Activated CD4-positive, alpha-beta memory T cell treated with anti-CD3 and anti-CD28 coated beads for 36 hours (primary cell): ENCODE measurements at regions not wholly inside any gene's neighbourhood (a gene's known extent, or its start where the extent isn't known, plus 50 kb on each side); places are given as distances from the start of the nearest gene placed in this dataset.

Experiments
- CTCF ChIA-PET: fragments of 350-600 bp; sonication (Branson Sonifier 250); formaldehyde crosslinking; loops from one replicate; lab custom pipeline; 2021; ENCODE audit warnings: antibody characterized with exemption, inconsistent platforms; lab: Charles Lee
- POLR2A ChIA-PET: fragments of 350-600 bp; sonication (Branson Sonifier 250); formaldehyde crosslinking; loops from one replicate; lab custom pipeline; 2021; ENCODE audit warnings: antibody characterized with exemption; lab: Charles Lee
- DNase-seq: peaks from one replicate; pipeline ENCODE4 v3.0.0-alpha.2; 2020
- H3K27ac Mint-ChIP-seq: one replicate; pipeline ENCODE4 v1.8.0; 2021; ENCODE audit warnings: mixed read lengths
- H3K27me3 Mint-ChIP-seq: one replicate; pipeline ENCODE4 v1.8.0; 2021; ENCODE audit warnings: mixed read lengths
- H3K36me3 Mint-ChIP-seq: one replicate; pipeline ENCODE4 v1.8.0; 2021; ENCODE audit warnings: mixed read lengths
- H3K4me1 Mint-ChIP-seq: one replicate; pipeline ENCODE4 v1.8.0; 2021; ENCODE audit warnings: low read depth, mixed read lengths
- H3K4me3 Mint-ChIP-seq: one replicate; pipeline ENCODE4 v1.8.0; 2021; ENCODE audit warnings: mild to moderate bottlenecking, mixed read lengths
- H3K9me3 Mint-ChIP-seq: one replicate; pipeline ENCODE4 v1.8.0; 2021; ENCODE audit warnings: mixed read lengths
- intact Hi-C: fragments of 100-400 bp; cut with micrococcal nuclease; formaldehyde crosslinking; loops from one replicate; pipeline ENCODE4 v1.15.1; 2023

- ChIA-PET CTCF (no interaction called here), POLR2A (no interaction called here)
- no peaks in the 10 kb centered on the region for H3K4me1 Mint-ChIP-seq
These were observed 617.4 kb upstream of the CDH4 start for GRCh38 chr20:60634491-60635172.

DNA sequence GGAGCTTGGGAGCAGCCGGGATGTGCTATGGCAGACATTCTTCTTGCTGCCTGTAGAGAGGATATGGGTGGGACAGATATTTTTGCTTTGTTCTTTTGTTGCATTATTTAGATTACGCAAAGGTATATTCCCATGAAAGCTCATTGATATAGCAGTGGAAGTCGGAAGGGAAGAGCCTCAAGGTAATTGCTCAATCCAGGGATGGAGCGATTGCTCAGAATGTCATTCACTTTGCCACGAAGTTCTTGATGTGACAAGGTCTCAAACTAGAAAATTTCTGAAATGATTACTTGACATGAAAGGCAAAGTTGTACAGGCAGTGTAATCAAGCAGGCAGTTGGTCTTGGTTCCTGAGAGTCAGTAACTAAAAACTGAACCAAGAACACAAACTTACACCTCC is 615.6 kb upstream of the CDH4 start:
- Mint-ChIP-seq H3K36me3 (no peaks in the 10 kb centered on the region), H3K27me3 (peaks cover 2% of the 10 kb centered on the region), H3K4me3 (no peak overlapping the region), H3K9me3 (no peaks in the 10 kb centered on the region), H3K27ac (no peak overlapping the region), H3K4me1 (no peaks in the 10 kb centered on the region)
- intact Hi-C loops: no loop called here
- POLR2A ChIA-PET: no interaction called here
- CTCF ChIA-PET: no interaction called here
- DNase-seq: no peak

More at GRCh38 chr20:60634491-60635172, 617.4 kb upstream of the CDH4 start:
- H3K36me3 Mint-ChIP-seq: no peaks in the 10 kb centered on the region
- H3K27me3 Mint-ChIP-seq: peaks cover 2% of the 10 kb centered on the region
- intact Hi-C loops: no loop called here
- no peak overlapping the region for H3K4me3 Mint-ChIP-seq
- no peak overlapping the region for H3K27ac Mint-ChIP-seq
- no peak for DNase-seq
- no peaks in the 10 kb centered on the region for H3K9me3 Mint-ChIP-seq

GRCh38 chr20:60637801-60638200 is 614.3 kb upstream of the CDH4 start:
- Mint-ChIP-seq H3K27ac (no peak overlapping the region), H3K9me3 (no peaks in the 10 kb centered on the region), H3K4me3 (no peak overlapping the region), H3K27me3 (peaks cover 2% of the 10 kb centered on the region), H3K36me3 (no peaks in the 10 kb centered on the region), H3K4me1 (no peaks in the 10 kb centered on the region)
- ChIA-PET CTCF (no interaction called here), POLR2A (no interaction called here)
- intact Hi-C loops: no loop called here
- no peak for DNase-seq

DNA sequence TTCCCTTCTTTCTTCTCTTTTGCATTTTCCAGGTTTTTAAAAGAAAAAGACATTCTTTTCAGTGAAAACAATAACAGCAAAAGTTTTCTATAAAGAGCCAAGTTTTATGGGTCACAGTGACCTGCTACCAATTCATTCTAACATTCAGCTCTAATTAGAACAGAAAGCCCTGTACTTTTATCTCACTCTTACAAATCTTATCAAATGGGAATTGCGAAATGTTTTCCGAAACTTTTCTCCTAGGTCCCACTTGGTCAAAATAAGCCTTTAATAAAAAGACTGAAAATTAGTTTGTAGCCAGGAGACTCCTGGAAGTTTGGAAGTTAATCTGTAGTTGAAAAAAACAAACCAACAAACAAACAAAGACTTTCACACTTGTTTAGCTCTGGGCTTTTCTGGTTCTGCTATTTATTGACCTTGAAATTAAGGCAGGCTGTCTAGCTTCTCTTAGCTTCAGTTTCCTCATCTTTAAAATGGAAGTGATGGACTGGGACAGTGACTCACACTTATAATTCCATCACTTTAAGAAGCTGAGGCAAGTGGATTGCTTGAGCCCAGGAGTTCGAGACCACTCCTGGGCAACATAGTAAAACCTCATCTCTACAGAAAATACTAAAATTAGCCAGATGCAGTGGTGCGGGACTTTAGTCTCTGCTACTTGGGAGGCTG is 613.5 kb upstream of the CDH4 start:
- DNase-seq: no peak
- Mint-ChIP-seq H3K27me3 (peaks cover 2% of the 10 kb centered on the region), H3K4me3 (no peak overlapping the region), H3K36me3 (no peaks in the 10 kb centered on the region), H3K27ac (no peak overlapping the region), H3K4me1 (no peaks in the 10 kb centered on the region), H3K9me3 (no peaks in the 10 kb centered on the region)
- CTCF ChIA-PET: no interaction called here
- POLR2A ChIA-PET: no interaction called here
- intact Hi-C loops: no loop called here

DNA sequence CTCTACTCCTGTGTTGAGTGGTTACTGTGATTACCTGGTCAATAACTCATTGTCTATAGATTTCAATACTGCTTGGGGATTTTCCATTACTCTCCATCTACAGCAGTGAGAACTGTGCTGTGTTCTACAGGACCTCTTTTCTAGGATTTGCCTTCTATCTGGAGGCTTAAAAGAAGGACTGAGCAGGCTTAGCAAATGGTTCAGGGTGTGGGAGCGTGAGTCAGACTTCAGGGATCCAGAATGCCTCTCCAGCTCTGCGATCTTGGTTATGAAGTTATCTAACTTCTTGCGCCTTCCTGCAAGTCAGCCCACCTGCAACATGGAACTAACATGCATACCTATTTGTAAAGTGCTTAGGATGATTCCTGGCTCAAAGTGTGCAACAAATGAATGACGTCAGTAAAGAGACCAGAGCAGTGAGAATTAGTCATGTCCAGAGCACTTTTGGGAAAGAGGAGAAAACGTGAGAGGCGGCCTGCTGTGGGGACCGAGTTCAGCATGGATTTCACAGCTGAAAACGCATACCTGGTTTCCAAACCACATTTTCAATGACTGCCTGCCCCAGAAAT is 610.1 kb upstream of the CDH4 start:
- intact Hi-C loops: no loop called here
- Mint-ChIP-seq H3K9me3 (peaks cover 8% of the 10 kb centered on the region), H3K27me3 (peaks cover 3% of the 10 kb centered on the region), H3K4me1 (no peaks in the 10 kb centered on the region), H3K36me3 (no peaks in the 10 kb centered on the region), H3K27ac (no peak overlapping the region), H3K4me3 (no peak overlapping the region)
- ChIA-PET CTCF (no interaction called here), POLR2A (no interaction called here)
- no peak for DNase-seq

- POLR2A ChIA-PET: no interaction called here
- intact Hi-C loops: no loop called here
- DNase-seq: no peak
- H3K4me3 Mint-ChIP-seq: no peak overlapping the region
- H3K4me1 Mint-ChIP-seq: no peaks in the 10 kb centered on the region
- H3K9me3 Mint-ChIP-seq: peaks cover 8% of the 10 kb centered on the region
- peaks cover 3% of the 10 kb centered on the region for H3K27me3 Mint-ChIP-seq
- no peaks in the 10 kb centered on the region for H3K36me3 Mint-ChIP-seq
- no peak overlapping the region for H3K27ac Mint-ChIP-seq
- CTCF ChIA-PET: no interaction called here
These were observed 609.5 kb upstream of the CDH4 start for GRCh38 chr20:60642541-60642940.

- Mint-ChIP-seq H3K27me3 (peaks cover 3% of the 10 kb centered on the region), H3K27ac (no peak overlapping the region), H3K36me3 (no peaks in the 10 kb centered on the region), H3K9me3 (peaks cover 14% of the 10 kb centered on the region), H3K4me1 (no peaks in the 10 kb centered on the region), H3K4me3 (no peak overlapping the region)
- POLR2A ChIA-PET: no interaction called here
- CTCF ChIA-PET: no interaction called here
- DNase-seq: no peak
- intact Hi-C loops: no loop called here
These were observed 603.5 kb upstream of the CDH4 start for GRCh38 chr20:60648556-60648955.

DNA sequence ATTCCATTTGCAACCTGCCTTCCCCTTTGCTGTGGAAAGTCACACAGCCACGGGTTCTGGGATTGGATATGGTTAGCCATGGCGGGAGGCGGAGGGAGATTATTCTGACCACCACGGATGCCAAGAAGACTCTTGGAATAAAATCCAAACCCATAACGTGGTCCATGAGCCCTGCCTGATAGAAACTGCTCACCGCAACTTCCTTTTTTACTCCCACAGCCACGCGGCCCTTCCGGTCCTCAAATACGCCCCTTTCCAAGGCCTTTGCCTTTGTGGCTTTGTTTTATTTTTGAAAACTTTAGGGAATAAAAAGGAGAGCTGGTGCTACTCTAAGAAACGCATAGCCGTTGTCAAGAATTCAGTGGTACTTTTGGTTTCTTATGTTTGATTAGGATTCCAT is 602.5 kb upstream of the CDH4 start:
- no peak for DNase-seq
- POLR2A ChIA-PET: no interaction called here
- Mint-ChIP-seq H3K27ac (no peak overlapping the region), H3K27me3 (peaks cover 5% of the 10 kb centered on the region), H3K4me3 (no peak overlapping the region), H3K9me3 (peaks cover 19% of the 10 kb centered on the region), H3K4me1 (no peaks in the 10 kb centered on the region), H3K36me3 (no peaks in the 10 kb centered on the region)
- intact Hi-C loops: no loop called here
- CTCF ChIA-PET: no interaction called here

- ChIA-PET CTCF (no interaction called here), POLR2A (no interaction called here)
- H3K27ac Mint-ChIP-seq: no peak overlapping the region
- peaks cover 23% of the 10 kb centered on the region for H3K9me3 Mint-ChIP-seq
- H3K36me3 Mint-ChIP-seq: no peaks in the 10 kb centered on the region
- intact Hi-C loops: no loop called here
- H3K4me1 Mint-ChIP-seq: no peaks in the 10 kb centered on the region
- H3K4me3 Mint-ChIP-seq: no peak overlapping the region
- no peak for DNase-seq
- H3K27me3 Mint-ChIP-seq: peaks cover 2% of the 10 kb centered on the region
These were observed 602.0 kb upstream of the CDH4 start for GRCh38 chr20:60650087-60650486.

DNA sequence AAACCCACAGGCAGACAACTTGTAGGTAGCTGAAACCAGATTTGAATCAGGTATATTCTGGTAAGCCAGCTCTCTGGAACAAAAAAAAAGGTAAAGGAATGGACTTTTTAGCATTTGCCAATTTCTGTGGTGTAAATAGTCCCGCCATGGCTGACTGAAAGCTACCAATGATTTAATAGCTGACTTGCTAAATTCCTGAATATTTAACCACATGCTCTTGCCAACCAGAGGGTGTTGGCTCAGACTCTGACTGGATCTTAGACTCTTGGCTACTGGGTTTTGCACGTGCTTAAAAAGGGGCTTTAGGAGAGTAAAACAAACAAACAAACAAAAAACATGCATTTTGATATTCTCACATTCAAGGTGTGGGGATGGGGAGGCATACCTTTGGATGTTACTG is 600.0 kb upstream of the CDH4 start:
- CTCF ChIA-PET: no interaction called here
- no peak for DNase-seq
- Mint-ChIP-seq H3K27ac (no peak overlapping the region), H3K4me3 (no peak overlapping the region), H3K36me3 (no peaks in the 10 kb centered on the region), H3K9me3 (peaks cover 19% of the 10 kb centered on the region), H3K27me3 (peaks cover 2% of the 10 kb centered on the region), H3K4me1 (no peaks in the 10 kb centered on the region)
- intact Hi-C loops: no loop called here
- POLR2A ChIA-PET: no interaction called here

DNA sequence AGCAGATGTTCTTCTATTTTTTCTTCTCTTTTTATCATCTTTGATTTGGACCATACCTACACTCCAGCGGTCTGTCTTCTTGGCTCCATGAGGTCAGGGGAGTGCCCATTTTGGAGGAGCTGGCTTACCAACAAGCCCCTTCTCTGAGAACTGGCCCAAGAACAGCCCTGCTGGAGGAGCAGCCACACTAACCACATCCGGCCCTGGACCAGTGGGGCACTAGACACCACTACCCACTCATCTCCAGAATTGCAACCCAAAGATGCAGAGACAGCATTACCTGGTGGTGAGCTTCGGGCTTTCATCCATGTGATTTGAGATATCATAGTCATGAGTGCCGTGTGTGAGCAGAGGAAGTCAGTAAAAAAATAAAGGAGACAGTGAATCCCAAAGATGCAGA is 599.4 kb upstream of the CDH4 start:
- Mint-ChIP-seq H3K27ac (no peak overlapping the region), H3K36me3 (no peaks in the 10 kb centered on the region), H3K4me3 (no peak overlapping the region), H3K27me3 (peaks cover 2% of the 10 kb centered on the region), H3K4me1 (no peaks in the 10 kb centered on the region), H3K9me3 (peaks cover 19% of the 10 kb centered on the region)
- ChIA-PET CTCF (interaction anchor here (0.7 kb wide), 1 partner anchor 618 kb away, joined by 3 read pairs; no protein-coding TSS in a partner anchor), POLR2A (no interaction called here)
- DNase-seq: no peak
- intact Hi-C loops: no loop called here

- DNase-seq: no peak
- POLR2A ChIA-PET: no interaction called here
- no peak overlapping the region for H3K27ac Mint-ChIP-seq
- peaks cover 4% of the 10 kb centered on the region for H3K27me3 Mint-ChIP-seq
- intact Hi-C loops: no loop called here
- no peak overlapping the region for H3K4me3 Mint-ChIP-seq
- CTCF ChIA-PET: interaction anchor here (0.7 kb wide), 1 partner anchor 617 kb away, joined by 3 read pairs; no protein-coding TSS in a partner anchor
- H3K4me1 Mint-ChIP-seq: no peaks in the 10 kb centered on the region
- H3K36me3 Mint-ChIP-seq: no peaks in the 10 kb centered on the region
- peaks cover 19% of the 10 kb centered on the region for H3K9me3 Mint-ChIP-seq
These were observed 598.8 kb upstream of the CDH4 start for GRCh38 chr20:60653111-60653845.
